HEK293T (cell line): ENCODE measurements at regions not wholly inside any gene's neighbourhood (a gene's known extent, or its start where the extent isn't known, plus 50 kb on each side); places are given as distances from the start of the nearest gene placed in this dataset.
"Not testable (repeated sequence)": the region's sequence is repeated elsewhere in the genome, so short reads cannot be mapped to it uniquely, and the experiment has no call there.

ENCODE experiments used
- CTCF ChIA-PET: fragments of 350-600 bp; formaldehyde crosslinking; extraction: SDS; loops from one replicate; lab custom pipeline; 2021; ENCODE audit warnings: antibody characterized with exemption, inconsistent platforms; lab: Yijun Ruan, JAX
- POLR2A ChIA-PET: fragments of 350-600 bp; formaldehyde crosslinking; extraction: SDS; loops from one replicate; lab custom pipeline; 2020; ENCODE audit warnings: antibody characterized with exemption, inconsistent platforms; lab: Yijun Ruan, JAX
- DNase-seq: peaks from one replicate; pipeline ENCODE4 v3.0.0; 2012; ENCODE audit warnings: mixed read lengths; ENCODE audit errors: extremely low spot score
- ARNT ChIP-seq: fragments of 450-650 bp; IDR thresholded peaks from 2 replicates; pipeline ENCODE4 v1.6.1; 2017; ENCODE audit warnings: mild to moderate bottlenecking
- BHLHE40 ChIP-seq: fragments of 450-650 bp; IDR thresholded peaks from 2 replicates; pipeline ENCODE4 v1.6.1; 2016; ENCODE audit warnings: mild to moderate bottlenecking, moderate library complexity, borderline replicate concordance
- CTBP1 ChIP-seq: fragments of 450-650 bp; IDR thresholded peaks from 2 replicates; pipeline ENCODE4 v1.6.1; 2016; ENCODE audit warnings: borderline replicate concordance
- ELF4 ChIP-seq: fragments of 450-650 bp; IDR thresholded peaks from 2 replicates; pipeline ENCODE4 v1.6.1; 2017; ENCODE audit warnings: antibody characterized with exemption
- FOXA1 ChIP-seq: fragments of 450-650 bp; IDR thresholded peaks from 2 replicates; pipeline ENCODE4 v1.6.1; 2016; ENCODE audit warnings: mild to moderate bottlenecking
- FOXK2 ChIP-seq: fragments of 450-650 bp; IDR thresholded peaks from 2 replicates; pipeline ENCODE4 v1.6.1; 2016; ENCODE audit warnings: mild to moderate bottlenecking
- FOXM1 ChIP-seq: fragments of 450-650 bp; IDR thresholded peaks from 2 replicates; pipeline ENCODE4 v1.6.1; 2017; ENCODE audit warnings: mild to moderate bottlenecking, borderline replicate concordance
- HDGF ChIP-seq: fragments of 450-650 bp; IDR thresholded peaks from 2 replicates; pipeline ENCODE4 v1.6.1; 2017; ENCODE audit warnings: antibody characterized with exemption, borderline replicate concordance
- L3MBTL2 ChIP-seq: fragments of 450-650 bp; conservative IDR thresholded peaks from 2 replicates; pipeline ENCODE4 v1.6.1; 2016; ENCODE audit warnings: mild to moderate bottlenecking
- LEF1 ChIP-seq: fragments of 450-650 bp; IDR thresholded peaks from 2 replicates; pipeline ENCODE4 v1.6.1; 2017; ENCODE audit warnings: mild to moderate bottlenecking, borderline replicate concordance
- NFRKB ChIP-seq: fragments of 450-650 bp; IDR thresholded peaks from 2 replicates; pipeline ENCODE4 v1.6.1; 2016; ENCODE audit warnings: mild to moderate bottlenecking, moderate library complexity
- SP1 ChIP-seq: fragments of 450-650 bp; IDR thresholded peaks from 2 replicates; pipeline ENCODE4 v1.6.1; 2017
- SUZ12 ChIP-seq: fragments of 450-650 bp; IDR thresholded peaks from 2 replicates; pipeline ENCODE4 v1.6.1; 2016; ENCODE audit warnings: mild to moderate bottlenecking
- TARDBP ChIP-seq: fragments of 450-650 bp; IDR thresholded peaks from 2 replicates; pipeline ENCODE4 v1.6.1; 2016
- ZNF384 ChIP-seq: fragments of 450-650 bp; IDR thresholded peaks from 2 replicates; pipeline ENCODE4 v1.6.1; 2016
- TF ChIP-seq, protein P1 (sequence below): fragments of 450-650 bp; IDR thresholded peaks from 2 replicates; pipeline ENCODE4 v1.6.1; 2016

DNA sequence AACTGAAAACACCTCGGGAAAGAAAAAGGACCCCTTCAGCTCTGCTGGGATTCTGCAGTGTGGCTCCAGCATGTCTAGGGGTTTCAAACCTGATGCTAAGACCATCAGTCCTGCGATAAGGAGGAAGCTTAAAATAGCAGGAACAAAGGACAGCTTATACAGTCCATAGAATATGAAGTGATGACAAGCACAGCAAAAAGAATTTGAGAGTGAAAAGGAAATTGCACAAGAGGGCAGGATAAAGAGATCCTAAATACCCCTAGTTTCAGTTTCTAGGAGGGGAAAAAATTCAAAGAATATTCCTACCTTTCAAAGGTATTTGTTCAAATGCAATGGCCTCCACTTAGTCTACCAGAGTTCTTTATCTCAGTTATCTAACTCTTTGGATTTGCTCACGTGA lies 171.4 kb downstream of the TGFB2 start:
- DNase-seq: no peak
- ChIA-PET POLR2A (no interaction called here), CTCF (no interaction called here)
- no peak for TF ChIP-seq SP1
- TF ChIP-seq SUZ12: no peak

DNA sequence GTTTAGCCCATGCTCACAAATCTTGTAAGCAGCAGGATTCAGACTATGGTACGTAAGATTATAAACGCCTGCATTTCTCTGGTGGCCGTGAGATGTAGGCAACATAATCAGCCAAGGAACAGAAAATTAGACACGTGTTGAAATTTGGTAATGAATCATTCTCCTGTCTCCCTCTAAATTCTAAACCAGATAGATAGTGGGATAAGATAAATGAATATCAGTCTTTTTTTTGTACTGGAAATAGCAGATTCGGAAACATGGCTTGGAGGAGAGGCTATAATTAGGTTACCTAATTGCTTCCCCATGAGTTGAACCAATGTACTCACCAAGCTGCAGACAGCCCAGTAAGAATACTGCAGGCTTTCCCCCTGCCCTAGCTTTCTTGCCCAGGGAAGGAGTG lies 172.3 kb downstream of the TGFB2 start:
- TF ChIP-seq ARNT (no peak), TARDBP (no peak), CTBP1 (no peak), BHLHE40 (no peak), FOXK2 (no peak), ELF4 (no peak), FOXM1 (no peak), NFRKB (no peak), HDGF (no peak)
- TF ChIP-seq, protein P1, sequence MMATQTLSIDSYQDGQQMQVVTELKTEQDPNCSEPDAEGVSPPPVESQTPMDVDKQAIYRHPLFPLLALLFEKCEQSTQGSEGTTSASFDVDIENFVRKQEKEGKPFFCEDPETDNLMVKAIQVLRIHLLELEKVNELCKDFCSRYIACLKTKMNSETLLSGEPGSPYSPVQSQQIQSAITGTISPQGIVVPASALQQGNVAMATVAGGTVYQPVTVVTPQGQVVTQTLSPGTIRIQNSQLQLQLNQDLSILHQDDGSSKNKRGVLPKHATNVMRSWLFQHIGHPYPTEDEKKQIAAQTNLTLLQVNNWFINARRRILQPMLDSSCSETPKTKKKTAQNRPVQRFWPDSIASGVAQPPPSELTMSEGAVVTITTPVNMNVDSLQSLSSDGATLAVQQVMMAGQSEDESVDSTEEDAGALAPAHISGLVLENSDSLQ: no peak
- CTCF ChIA-PET: no interaction called here
- POLR2A ChIA-PET: no interaction called here
- DNase-seq: no peak

DNA sequence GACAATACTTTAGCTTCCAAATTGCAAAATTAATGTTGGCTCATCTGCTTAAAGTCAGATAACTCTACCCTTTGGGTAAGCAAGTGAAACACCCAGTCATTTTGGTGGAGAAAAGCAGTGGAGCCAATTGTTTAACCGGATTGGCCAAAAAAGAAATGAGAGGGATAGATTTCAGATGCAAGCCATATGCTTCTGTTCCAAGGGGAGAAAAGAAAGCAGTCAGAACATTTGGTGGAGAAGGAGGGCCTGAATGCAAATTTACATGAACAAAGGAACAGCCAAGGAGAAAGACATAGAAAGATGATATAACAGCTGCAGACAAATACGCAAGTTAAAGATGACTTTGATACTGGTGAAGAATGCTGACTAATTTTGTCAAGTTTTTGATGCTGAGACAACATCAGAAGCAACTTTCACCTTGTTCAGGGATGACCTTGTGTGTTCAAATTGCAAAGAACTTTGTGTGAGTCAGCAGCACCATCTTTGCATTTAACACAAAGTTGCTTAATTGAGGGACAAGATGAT lies 173.1 kb downstream of the TGFB2 start:
- TF ChIP-seq FOXM1: no peak
- TF ChIP-seq L3MBTL2: no peak
- TF ChIP-seq BHLHE40: no peak
- TF ChIP-seq, protein P1: no peak
- no peak for TF ChIP-seq ZNF384
- no peak for TF ChIP-seq NFRKB
- TF ChIP-seq FOXK2: no peak
- TF ChIP-seq ARNT: no peak
- DNase-seq: no peak
- ChIA-PET POLR2A (no interaction called here), CTCF (no interaction called here)

DNA sequence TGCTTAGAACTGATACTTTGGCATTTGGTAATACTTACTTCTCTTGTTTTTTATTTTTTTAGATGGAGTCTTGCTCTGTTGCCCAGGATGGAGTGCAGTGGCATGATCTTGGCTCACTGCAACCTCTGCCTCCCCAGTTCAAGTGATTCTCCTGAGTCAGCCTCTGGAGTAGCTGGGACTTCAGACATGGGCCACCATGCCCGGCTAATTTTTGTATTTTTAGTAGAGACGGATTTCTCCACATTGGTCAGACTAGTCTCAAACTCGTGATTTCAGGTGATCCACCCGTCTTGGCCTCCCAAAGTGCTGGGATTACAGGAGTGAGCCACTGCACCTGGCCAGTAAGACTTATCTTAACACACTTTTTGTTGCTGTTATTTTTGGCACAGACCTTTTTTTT lies 175.5 kb downstream of the TGFB2 start:
- DNase-seq, POLR2A ChIA-PET: not testable (repeated sequence)
- CTCF ChIA-PET: interaction anchor here (0.6 kb wide), 1 partner anchor 141 kb away, joined by 3 read pairs; no protein-coding TSS in a partner anchor

DNA sequence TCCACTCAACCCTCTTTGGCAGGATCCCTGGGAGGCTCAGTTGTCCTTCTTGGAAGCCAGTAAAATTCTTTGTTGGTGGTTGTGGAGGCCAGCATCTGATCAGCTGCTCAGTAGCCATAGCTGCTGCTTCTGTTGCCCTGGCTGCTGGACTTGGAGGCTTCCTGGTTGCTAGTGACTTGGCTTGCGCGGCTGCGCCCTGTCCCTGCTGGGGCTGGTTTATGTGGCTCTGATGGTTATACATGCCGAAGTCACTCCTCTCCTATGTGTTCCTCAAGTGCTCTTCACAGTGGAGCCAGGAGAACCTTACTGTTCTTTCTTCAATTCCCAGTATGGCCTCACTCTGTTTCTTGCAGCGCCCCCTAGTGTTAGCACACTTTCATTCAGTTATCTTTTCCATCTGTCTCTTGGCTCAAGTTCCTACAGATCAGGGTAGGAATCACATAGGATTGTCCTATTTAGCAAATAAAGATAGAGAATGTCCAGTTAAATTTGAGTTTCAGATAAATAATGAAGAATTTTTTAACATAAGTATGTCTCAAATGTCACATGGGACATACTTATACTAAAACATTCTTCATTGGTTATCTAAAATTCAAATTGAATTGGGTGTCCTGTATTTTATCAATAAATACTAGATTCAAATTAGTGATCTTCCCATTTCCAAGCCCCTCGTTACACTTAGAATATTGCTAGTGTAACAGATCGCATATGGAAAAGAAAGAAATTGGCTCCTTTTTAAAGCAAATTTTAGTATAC lies 176.5 kb downstream of the TGFB2 start:
- CTCF ChIA-PET: interaction anchor here (0.6 to 0.9 kb wide), 4 partner anchors 61 to 343 kb away, joined by 3 read pairs; no protein-coding TSS in a partner anchor
- no peak for TF ChIP-seq CTBP1
- no peak for TF ChIP-seq SP1
- no peak for TF ChIP-seq ARNT
- TF ChIP-seq FOXM1: no peak
- TF ChIP-seq, protein P1: no peak
- no peak for TF ChIP-seq TARDBP
- TF ChIP-seq BHLHE40: no peak
- no peak for TF ChIP-seq FOXK2
- no peak for TF ChIP-seq NFRKB
- no peak for TF ChIP-seq L3MBTL2
- no peak for TF ChIP-seq SUZ12
- no peak for TF ChIP-seq LEF1
- POLR2A ChIA-PET: no interaction called here
- DNase-seq: peak; percentile 42

DNA sequence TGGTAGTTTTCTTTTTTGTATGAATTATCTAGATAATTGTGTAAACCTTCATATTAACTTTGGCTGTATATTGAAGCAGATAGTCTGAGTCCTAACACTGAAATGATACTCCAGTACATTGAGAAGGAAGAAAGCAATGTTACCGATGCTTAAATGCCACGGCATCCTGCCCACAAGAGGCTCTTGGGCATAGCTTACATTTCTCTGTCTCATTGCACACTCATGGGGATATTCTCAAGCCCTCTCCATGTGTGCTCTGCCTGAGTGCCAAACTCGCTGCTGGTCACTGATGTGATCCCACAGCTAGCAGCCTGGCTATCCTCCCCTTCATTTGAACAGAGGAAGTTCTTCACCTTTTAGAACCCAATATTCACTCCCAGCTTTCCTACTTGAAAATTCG lies 179.4 kb downstream of the TGFB2 start:
- no peak for DNase-seq
- ChIA-PET POLR2A (no interaction called here), CTCF (interaction anchor here (0.7 kb wide), 2 partner anchors 185 to 194 kb away, joined by 3 to 4 read pairs; no protein-coding TSS in a partner anchor)
- TF ChIP-seq SP1 (no peak), SUZ12 (no peak), BHLHE40 (no peak), ELF4 (no peak), FOXK2 (no peak), ZNF384 (no peak), ARNT (no peak), CTBP1 (no peak), TARDBP (no peak), L3MBTL2 (no peak), FOXM1 (no peak)
- TF ChIP-seq, protein P1: no peak

DNA sequence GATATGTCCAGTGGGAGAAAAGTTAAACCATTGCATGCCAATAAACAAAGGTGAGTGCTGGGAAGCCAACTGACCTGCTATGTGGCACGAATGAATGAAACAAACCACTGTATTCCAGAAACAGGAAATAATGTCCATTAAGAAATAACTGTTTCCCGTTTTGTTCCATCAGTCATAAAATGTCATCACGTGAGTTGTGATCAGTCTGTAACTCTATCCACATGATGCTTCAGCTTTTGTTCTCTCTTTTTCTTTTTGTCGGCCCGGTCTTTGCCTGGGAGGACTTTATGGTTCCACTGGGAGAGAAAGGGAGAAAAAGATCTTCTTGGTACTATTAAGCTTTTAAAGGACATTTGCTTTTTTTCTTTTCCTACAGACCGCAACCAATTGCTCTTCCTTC lies 179.9 kb downstream of the TGFB2 start:
- CTCF ChIA-PET: interaction anchor here (0.6 to 0.7 kb wide), 2 partner anchors 19 to 195 kb away, joined by 4 read pairs; no protein-coding TSS in a partner anchor
- POLR2A ChIA-PET: no interaction called here
- DNase-seq: no peak
- TF ChIP-seq SP1 (no peak), NFRKB (no peak), L3MBTL2 (no peak), FOXA1 (no peak), SUZ12 (no peak), HDGF (no peak), LEF1 (no peak), ELF4 (no peak), FOXK2 (no peak), ARNT (no peak), ZNF384 (no peak), BHLHE40 (no peak), TARDBP (no peak), CTBP1 (no peak), FOXM1 (no peak)
- TF ChIP-seq, protein P1: no peak
